ENCODE measurements at regions not wholly inside any gene's neighbourhood (a gene's known extent, or its start where the extent isn't known, plus 50 kb on each side); places are given as distances from the start of the nearest gene placed in this dataset.

- TF ChIP-seq POLR2A (IDR thresholded peaks at IDR 0.05; ENCODE audit: low read depth), result no peak
- TF ChIP-seq CTCF (IDR thresholded peaks at IDR 0.05), result no peak
- TF ChIP-seq EP300 (IDR thresholded peaks at IDR 0.05), result no peak
- TF ChIP-seq POLR2AphosphoS5 (IDR thresholded peaks at IDR 0.05), result no peak
Observed at GRCh38 chr15:27639595-27639994, 459.5 kb downstream of the OCA2 start.
